CD4-positive, alpha-beta T cell treated with Interleukin-6 at 100 ng/mL for 8 hours (primary cell): ENCODE measurements at regions not wholly inside any gene's neighbourhood (a gene's known extent, or its start where the extent isn't known, plus 50 kb on each side); places are given as distances from the start of the nearest gene placed in this dataset.

ENCODE experiments used
- DNase-seq: peaks from one replicate; pipeline ENCODE4 v3.0.0-alpha.2; 2020; ENCODE audit warnings: mixed read lengths, low spot score

DNA sequence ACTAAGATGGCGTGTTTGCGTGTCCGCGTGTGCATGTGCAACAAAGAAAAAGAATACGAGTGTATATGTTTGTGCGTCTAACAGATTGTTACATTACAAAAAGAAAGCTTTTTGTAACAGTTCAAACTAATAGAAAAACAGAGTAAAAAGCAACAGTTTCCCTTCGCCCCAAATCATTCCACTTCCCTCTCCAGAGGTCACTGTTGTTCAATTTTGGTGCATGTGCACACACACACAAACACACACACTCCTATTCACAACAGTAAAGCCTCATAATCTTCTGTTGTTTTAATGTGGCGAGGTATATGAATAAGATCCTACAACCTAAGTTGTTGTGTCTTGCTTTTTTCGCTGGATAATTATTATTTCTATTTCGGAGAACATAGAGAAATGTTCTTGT, 357.3 kb upstream of the SLC8A1 start:
- no peak for DNase-seq

DNA sequence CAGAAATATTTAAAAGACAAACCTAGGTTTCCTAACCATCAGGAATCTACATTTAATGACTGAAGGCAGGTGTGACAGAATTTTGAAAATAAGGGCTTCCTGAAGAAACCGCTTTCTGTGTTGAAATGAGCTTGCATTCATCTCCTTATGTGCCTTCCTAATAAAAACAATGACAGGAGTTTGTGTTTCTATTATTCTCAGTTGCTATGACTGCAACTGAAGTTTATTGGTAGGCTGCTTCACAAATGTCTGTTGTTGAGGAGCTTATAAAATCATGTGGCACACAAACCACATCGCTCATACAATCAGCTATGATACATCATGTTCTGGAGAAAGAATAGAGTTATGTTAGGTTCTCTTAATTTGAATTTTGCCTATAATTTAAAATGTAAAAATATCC, 362.7 kb upstream of the SLC8A1 start:
- no peak for DNase-seq

- no peak for DNase-seq
Measured at GRCh38 chr2:40820319-40820718, 368.4 kb upstream of the SLC8A1 start.

DNA sequence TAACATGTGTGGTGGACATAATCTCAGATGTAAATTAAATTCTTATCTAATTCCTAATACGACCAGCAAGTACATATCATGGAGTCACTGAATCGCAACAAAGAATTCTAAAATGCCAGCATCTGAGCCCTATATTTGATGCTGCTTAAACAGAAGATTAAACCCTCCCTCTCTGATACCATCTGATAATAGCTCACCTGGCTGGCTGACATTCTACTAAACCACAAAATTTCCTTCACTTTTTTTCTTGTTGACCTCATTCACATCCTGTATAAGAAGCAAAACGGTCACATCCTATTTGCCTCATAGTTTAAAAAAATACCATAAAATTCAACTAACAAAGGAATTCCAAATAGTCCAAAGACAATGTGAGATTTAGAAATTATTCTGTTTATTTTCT, 371.6 kb upstream of the SLC8A1 start:
- no peak for DNase-seq

DNA sequence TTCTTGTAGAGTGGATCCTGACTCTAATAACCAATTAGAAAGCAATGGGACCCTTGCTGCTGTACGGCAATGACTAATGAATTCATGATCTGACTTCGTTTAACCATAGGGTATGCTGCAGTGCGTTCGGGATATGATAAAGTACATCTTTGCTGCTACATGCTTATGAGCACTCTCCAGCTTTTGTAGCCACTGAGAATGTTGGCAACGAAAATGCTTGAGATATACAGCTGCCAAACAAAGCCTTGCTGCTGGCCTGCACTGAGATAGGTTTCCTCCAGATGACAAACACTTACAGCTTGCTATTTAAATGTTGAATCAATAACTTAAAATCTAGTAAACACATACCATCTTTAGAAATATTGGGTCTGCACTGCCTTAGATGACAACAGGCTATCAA, 372.4 kb upstream of the SLC8A1 start:
- DNase-seq = no peak

DNA sequence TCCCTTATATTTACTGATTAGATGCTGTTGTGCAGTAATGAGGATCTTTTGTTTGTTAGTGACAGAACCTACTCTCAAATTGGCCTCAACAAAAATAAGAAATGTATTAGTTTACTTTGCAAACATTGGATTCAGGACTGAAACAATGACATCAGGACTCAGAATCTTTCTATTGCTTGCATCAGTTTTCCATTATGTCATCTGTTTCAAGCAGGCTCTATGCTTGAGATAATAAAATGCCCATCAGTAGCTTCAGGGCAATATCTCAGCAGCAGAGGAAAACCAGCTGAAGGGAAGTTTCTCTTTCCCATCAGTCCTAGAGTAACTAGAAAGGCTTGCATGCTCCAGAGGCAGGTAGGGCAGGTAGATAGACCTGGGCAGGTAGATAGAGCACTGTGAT, 375.5 kb upstream of the SLC8A1 start:
- no peak for DNase-seq

GRCh38 chr2:40831321-40831873, 379.5 kb upstream of the SLC8A1 start:
- DNase-seq = no peak

GRCh38 chr2:40841856-40842255, 390.0 kb upstream of the SLC8A1 start:
- no peak for DNase-seq

GRCh38 chr2:40844353-40845277, 392.7 kb upstream of the SLC8A1 start:
- DNase-seq = no peak

- no peak for DNase-seq
Measured at GRCh38 chr2:40851661-40852060, 399.8 kb upstream of the SLC8A1 start.

DNA sequence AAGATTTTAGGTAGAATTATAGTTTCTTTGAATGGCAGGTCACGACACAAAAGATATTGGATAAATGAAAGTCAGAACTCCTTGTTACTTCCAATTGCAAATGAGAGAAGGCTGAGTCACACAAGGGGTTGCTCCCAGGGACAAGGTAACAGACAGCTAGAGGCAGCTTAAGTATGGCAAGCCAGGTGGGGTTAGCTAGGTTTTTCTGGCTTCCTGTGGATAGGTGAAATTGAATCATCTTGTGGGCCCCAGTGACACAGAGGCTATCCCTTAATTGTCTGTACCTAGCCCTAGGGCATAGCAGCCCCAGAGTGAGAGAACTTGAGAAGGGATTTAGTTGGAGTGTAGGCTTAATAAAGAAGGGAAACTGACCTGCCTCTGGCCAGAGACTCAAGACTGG, 407.7 kb upstream of the SLC8A1 start:
- DNase-seq = no peak

DNA sequence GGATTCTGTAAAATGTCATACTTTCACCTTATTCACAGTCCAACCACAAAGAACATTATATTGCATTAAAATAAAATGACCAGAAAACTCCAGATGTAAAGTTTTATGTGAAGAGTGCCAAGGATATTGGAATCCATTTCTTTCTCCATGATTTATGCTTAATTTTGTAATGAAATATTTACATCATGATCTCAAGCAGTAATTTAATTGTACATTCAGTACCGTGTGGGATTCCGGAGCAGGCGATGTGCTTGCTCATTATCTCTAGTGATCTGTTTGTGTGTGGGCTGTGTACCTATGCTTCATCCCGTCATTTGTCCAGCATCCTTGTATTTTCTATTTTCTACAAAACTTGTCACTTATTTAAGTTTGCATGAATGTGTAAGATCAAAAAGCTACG, 415.9 kb upstream of the SLC8A1 start:
- no peak for DNase-seq

DNA sequence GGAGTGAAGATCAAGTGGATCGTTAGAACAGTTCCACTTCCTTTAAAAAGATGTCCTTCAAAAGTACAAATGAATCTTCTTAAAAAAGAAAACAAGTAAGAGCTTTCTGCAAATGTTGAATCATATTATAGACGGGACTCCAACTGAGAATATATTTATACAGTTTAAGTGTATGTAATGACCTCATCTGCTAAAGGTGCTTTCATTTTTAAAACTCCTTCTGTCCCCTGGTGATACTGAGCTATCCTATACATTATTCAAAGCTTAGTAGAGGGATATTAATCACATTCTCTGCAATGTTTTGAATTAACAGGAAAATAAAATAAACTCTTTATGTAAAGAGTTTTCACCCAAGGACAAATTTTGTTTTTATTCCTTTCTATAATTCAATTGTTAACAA, 420.7 kb upstream of the SLC8A1 start:
- no peak for DNase-seq

DNA sequence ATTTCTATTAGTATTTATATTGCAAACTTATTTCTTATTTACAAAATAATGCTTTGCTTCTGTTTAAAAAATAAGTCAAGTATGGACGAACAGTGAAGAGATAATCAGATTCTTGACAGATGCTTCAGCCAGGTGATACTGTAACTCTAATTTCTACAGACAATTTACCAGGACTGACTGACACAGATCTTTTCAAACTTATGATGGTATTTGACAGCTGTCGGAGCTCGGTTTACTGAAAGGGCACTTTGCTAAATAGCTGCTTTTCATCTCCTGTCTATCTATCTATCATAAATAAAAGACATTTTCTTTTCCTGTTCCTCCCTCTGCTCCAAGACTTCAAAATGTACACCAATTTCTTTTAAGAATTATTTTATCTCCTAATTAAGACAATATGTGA, 422.5 kb upstream of the SLC8A1 start:
- DNase-seq = no peak

DNA sequence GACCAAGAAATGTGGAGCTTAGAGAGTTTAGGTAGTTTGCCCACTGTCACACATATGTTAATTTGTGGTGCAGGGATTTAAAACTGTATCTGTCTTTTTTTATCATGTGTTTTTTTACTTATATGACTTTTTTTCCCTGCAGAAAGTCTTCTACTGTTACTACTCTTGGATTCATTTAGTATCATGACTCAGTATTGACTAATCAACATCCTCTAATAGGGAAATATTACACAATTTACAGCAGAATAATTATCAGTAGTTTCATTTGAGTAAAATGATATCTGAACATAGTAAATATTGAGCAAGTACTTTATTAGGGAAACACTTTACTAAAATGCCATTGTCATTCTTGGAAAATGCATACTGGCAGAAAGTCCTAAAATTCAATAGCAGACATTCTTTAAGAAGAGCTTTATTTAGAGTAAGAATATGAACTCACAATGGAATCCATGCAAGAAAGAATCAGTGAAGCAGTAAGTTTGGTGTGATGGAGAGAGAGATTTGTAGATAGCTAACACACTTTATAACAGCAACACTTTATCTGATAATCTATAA, 425.9 kb upstream of the SLC8A1 start:
- no peak for DNase-seq

DNA sequence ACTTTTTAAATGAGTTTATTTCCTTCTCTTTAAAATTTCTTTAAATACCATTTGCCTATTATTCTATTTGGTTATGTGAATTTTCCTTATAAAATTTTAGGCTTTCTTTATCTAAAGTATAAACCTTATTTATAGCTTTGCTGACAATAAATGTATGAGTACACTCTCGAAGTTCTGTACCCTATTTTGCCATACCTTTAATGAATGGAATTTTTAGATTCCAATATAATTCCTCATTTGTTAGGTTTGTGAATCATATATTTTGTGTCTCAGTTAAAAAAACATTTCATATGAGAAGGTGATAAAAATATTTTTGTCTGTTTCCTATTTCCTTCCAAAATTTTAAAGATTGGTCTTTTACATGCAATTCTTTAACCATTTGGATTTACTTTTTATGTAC, 427.4 kb upstream of the SLC8A1 start:
- DNase-seq = no peak

- no peak for DNase-seq
Measured at GRCh38 chr2:40886100-40886499, 434.2 kb upstream of the SLC8A1 start.

DNA sequence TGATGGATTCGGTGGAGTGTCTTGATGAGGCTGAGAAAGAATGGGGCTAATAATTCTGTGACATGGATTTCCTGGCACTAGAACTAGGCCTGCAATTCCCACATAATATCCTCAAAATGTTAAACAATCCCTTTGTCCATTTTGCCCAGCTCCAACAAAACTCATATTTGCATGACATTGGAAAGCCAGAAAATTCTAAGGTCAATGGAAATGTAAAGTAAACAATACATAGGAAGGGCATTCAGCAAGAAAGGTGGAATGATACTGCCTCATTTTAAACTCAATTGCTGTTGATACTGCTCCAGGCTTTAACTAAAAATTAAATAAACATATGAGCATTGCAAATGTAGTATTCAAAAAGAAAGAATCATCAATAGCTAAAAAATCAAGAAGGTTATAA, 434.8 kb upstream of the SLC8A1 start:
- no peak for DNase-seq

- no peak for DNase-seq
Measured at GRCh38 chr2:40896358-40896757, 444.5 kb upstream of the SLC8A1 start.

- no peak for DNase-seq
Measured at GRCh38 chr2:40914666-40915065, 462.8 kb upstream of the SLC8A1 start.

GRCh38 chr2:40915651-40916050, 463.8 kb upstream of the SLC8A1 start:
- no peak for DNase-seq

GRCh38 chr2:40935349-40935748, 483.5 kb upstream of the SLC8A1 start:
- no peak for DNase-seq

DNA sequence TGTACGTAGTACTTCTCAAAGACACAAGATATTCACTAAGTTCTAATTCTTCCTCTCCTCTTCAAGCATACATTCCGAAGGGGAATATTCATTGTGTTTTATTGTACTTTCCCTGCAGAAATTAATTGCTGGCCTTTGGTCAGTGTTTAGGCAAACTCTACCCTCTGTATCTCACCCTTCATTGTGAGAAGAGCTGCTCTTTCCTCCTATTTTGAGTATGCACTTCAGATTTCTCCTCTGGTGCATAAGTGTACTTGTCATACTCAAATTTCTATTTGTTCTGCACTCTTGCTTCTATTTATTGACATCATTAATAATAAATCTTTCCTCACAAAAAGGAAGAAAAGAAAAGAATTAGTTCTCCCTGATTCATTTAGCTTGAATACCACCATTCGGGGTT, 485.4 kb upstream of the SLC8A1 start:
- DNase-seq = no peak

GRCh38 chr2:40953341-40953740, 501.5 kb upstream of the SLC8A1 start:
- DNase-seq = no peak
